IMR-90 (cell line): ENCODE measurements at regions not wholly inside any gene's neighbourhood (a gene's known extent, or its start where the extent isn't known, plus 50 kb on each side); places are given as distances from the start of the nearest gene placed in this dataset.

Experiments
- CHD1 ChIP-seq: IDR thresholded peaks from 2 replicates; pipeline ENCODE4 v1.6.1; 2012; ENCODE audit warnings: low read depth, low read length, improper control_type of control experiment
- CTCF ChIP-seq: conservative IDR thresholded peaks from 2 replicates; pipeline ENCODE4 v1.5.1; 2012; ENCODE audit warnings: mild to moderate bottlenecking, low read depth, low read length, improper control_type of control experiment
- MXI1 ChIP-seq: IDR thresholded peaks from 2 replicates; pipeline ENCODE4 v1.6.1; 2012; ENCODE audit warnings: low read depth, mild to moderate bottlenecking, low read length, moderate library complexity, borderline replicate concordance
- POLR2A ChIP-seq: IDR thresholded peaks from 2 replicates; pipeline ENCODE4 v1.6.1; 2012; ENCODE audit warnings: mild to moderate bottlenecking, low read depth, low read length
- RAD21 ChIP-seq: IDR thresholded peaks from 2 replicates; pipeline ENCODE4 v1.6.1; 2012; ENCODE audit warnings: low read length, improper control_type of control experiment
- RFX5 ChIP-seq: IDR thresholded peaks from 2 replicates; pipeline ENCODE4 v1.8.0; 2012; ENCODE audit warnings: low read depth, mild to moderate bottlenecking, low read length, moderate library complexity

DNA sequence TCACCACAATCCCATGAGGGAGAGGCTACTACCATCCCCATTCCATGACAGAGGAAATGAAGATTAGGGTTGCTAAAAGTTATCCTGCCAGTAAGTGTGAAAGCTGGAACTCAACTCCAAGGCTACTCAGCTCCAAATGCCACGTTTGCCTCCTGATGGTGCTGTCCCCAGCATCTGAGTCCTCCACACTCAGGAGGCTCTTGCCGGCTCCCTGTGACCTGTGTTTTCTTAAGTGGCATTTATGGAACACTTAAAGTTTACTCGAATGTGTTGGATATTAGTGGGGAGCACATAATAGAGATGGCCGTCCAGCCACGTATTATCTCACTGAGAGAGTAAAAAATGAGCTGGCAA lies 267.9 kb downstream of the CBLN1 start:
- no peak for TF ChIP-seq CTCF
- TF ChIP-seq RFX5: no peak
- no peak for TF ChIP-seq POLR2A
- no peak for TF ChIP-seq MXI1
- TF ChIP-seq CHD1: no peak
- TF ChIP-seq RAD21: no peak
